Endothelial cell (in vitro differentiated cells): ENCODE measurements at regions not wholly inside any gene's neighbourhood (a gene's known extent, or its start where the extent isn't known, plus 50 kb on each side); places are given as distances from the start of the nearest gene placed in this dataset.

Experiments used
- DNase-seq: peaks from one replicate; pipeline ENCODE4 v3.0.0; 2021; ENCODE audit warnings: low spot score
- H3K27ac Mint-ChIP-seq: one replicate; pipeline ENCODE4 v1.8.0; 2021; ENCODE audit warnings: mixed read lengths, inconsistent platforms; ENCODE audit not compliant: unreplicated experiment
- H3K27me3 Mint-ChIP-seq: one replicate; pipeline ENCODE4 v1.8.0; 2021; ENCODE audit warnings: mild to moderate bottlenecking, moderate library complexity, mixed read lengths, inconsistent platforms; ENCODE audit not compliant: unreplicated experiment
- H3K36me3 Mint-ChIP-seq: one replicate; pipeline ENCODE4 v1.8.0; 2021; ENCODE audit warnings: mild to moderate bottlenecking, low read depth, mixed read lengths, inconsistent platforms; ENCODE audit not compliant: unreplicated experiment
- H3K4me1 Mint-ChIP-seq: one replicate; pipeline ENCODE4 v1.8.0; 2021; ENCODE audit warnings: mild to moderate bottlenecking, mixed read lengths, inconsistent platforms; ENCODE audit not compliant: unreplicated experiment
- H3K4me3 Mint-ChIP-seq: one replicate; pipeline ENCODE4 v1.8.0; 2021; ENCODE audit warnings: mild to moderate bottlenecking, mixed read lengths, inconsistent platforms; ENCODE audit not compliant: unreplicated experiment
- H3K9me3 Mint-ChIP-seq: one replicate; pipeline ENCODE4 v1.8.0; 2021; ENCODE audit warnings: mixed read lengths, inconsistent platforms; ENCODE audit not compliant: unreplicated experiment
- TF ChIP-seq, protein P1 (sequence below): fragments of 200-600 bp; sonication (generic); IDR thresholded peaks from one replicate; pipeline ENCODE4 v1.5.0; 2021; ENCODE audit warnings: antibody characterized with exemption; ENCODE audit not compliant: unreplicated experiment

DNA sequence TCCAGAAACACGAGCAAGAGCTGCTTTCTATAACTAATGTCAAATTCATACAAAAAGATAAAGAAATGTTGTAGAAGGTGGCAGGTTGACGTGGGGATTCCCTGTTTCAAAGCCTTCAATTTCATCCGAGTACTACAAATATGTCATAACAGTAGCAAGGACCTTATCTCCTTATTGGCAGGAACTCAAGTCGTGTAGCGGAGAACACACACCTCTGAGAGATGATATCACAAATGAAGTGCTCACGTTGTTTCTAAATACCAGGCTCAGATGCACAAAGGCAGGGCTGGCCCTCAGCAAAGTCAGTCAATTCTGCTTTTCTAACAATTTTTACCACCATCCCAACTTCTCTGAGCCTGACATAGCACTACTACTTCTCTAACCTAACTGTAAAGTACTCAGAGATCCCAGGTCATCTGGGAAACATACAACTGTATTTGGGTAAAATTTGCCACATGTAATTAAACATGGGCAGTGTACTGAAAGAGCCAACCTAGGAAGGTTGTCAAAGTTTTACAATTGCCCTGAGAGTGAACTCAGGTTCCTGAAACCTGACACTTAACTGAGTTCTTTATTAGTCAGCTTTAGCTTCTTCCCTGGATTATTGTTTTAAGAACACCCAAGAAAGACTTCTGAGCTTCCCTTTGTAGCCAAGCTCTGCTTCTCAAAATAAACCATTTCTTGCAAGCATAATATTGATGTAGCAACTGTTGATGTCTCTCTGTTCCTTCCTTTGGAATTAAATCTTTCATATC is 813.7 kb upstream of the ACVR2A start:
- Mint-ChIP-seq H3K4me3 (no peak overlapping the region), H3K27me3 (peaks cover 1% of the 10 kb centered on the region), H3K36me3 (no peaks in the 10 kb centered on the region), H3K4me1 (peaks cover 2% of the 10 kb centered on the region), H3K27ac (no peak overlapping the region), H3K9me3 (no peaks in the 10 kb centered on the region)
- no peak for DNase-seq
- TF ChIP-seq, protein P1, sequence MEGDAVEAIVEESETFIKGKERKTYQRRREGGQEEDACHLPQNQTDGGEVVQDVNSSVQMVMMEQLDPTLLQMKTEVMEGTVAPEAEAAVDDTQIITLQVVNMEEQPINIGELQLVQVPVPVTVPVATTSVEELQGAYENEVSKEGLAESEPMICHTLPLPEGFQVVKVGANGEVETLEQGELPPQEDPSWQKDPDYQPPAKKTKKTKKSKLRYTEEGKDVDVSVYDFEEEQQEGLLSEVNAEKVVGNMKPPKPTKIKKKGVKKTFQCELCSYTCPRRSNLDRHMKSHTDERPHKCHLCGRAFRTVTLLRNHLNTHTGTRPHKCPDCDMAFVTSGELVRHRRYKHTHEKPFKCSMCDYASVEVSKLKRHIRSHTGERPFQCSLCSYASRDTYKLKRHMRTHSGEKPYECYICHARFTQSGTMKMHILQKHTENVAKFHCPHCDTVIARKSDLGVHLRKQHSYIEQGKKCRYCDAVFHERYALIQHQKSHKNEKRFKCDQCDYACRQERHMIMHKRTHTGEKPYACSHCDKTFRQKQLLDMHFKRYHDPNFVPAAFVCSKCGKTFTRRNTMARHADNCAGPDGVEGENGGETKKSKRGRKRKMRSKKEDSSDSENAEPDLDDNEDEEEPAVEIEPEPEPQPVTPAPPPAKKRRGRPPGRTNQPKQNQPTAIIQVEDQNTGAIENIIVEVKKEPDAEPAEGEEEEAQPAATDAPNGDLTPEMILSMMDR, result no peak

DNA sequence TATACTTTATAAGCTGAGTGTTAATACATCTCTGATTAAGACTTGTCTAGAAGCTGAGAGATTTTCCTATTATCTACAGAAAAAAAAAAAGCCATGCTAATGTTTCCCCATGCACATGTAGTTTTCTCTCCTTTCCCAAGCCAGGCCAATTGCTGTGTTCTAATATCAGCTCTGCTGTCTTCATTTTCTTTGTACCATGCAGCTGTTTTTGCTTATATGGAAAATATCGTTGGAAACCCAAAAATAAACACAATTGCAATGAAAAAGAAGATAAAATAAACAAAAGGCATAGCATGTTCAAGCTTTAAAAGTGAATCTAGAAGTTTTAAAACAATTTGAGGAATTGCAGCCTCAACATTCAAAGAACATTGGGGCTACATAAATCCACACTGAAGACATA is 817.4 kb upstream of the ACVR2A start:
- Mint-ChIP-seq H3K36me3 (no peaks in the 10 kb centered on the region), H3K9me3 (no peaks in the 10 kb centered on the region), H3K27ac (no peak overlapping the region), H3K27me3 (no peaks in the 10 kb centered on the region), H3K4me3 (no peak overlapping the region), H3K4me1 (peaks cover 2% of the 10 kb centered on the region)
- TF ChIP-seq, protein P1, result no peak
- no peak for DNase-seq

DNA sequence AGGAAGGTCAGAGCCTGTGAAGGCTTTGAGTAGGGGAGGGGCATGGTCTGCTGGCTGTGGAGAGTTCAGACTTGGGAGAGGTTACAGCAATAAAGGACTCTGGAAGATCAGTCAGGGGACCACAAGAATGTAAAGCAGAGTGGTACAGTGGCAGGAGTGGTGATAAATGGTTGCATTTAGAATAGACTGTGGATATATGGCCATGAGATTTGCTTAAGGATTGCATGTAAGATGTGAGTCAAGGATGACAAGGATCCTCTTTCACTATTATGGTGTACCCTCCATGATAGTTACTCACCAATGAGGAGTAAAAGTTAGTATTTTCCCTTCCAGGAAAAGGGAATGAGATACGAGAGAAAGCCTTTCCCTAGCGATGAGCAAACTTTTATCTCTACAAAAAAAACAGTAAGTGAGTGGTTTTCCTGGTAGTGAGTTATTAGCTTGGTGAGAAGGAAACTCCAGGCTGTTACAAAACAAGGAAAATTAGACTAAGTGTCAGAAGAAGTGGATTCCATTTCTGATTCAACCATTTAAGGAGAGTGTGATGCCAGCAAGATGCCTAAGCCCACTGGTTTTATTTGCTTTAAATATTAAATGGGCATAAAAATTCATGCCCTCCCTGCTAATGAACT is 818.0 kb upstream of the ACVR2A start:
- no peaks in the 10 kb centered on the region for H3K9me3 Mint-ChIP-seq
- no peak overlapping the region for H3K4me3 Mint-ChIP-seq
- no peak for DNase-seq
- no peaks in the 10 kb centered on the region for H3K27me3 Mint-ChIP-seq
- no peaks in the 10 kb centered on the region for H3K36me3 Mint-ChIP-seq
- H3K4me1 Mint-ChIP-seq, result peaks cover 2% of the 10 kb centered on the region
- H3K27ac Mint-ChIP-seq, result no peak overlapping the region
- TF ChIP-seq, protein P1, result no peak

DNA sequence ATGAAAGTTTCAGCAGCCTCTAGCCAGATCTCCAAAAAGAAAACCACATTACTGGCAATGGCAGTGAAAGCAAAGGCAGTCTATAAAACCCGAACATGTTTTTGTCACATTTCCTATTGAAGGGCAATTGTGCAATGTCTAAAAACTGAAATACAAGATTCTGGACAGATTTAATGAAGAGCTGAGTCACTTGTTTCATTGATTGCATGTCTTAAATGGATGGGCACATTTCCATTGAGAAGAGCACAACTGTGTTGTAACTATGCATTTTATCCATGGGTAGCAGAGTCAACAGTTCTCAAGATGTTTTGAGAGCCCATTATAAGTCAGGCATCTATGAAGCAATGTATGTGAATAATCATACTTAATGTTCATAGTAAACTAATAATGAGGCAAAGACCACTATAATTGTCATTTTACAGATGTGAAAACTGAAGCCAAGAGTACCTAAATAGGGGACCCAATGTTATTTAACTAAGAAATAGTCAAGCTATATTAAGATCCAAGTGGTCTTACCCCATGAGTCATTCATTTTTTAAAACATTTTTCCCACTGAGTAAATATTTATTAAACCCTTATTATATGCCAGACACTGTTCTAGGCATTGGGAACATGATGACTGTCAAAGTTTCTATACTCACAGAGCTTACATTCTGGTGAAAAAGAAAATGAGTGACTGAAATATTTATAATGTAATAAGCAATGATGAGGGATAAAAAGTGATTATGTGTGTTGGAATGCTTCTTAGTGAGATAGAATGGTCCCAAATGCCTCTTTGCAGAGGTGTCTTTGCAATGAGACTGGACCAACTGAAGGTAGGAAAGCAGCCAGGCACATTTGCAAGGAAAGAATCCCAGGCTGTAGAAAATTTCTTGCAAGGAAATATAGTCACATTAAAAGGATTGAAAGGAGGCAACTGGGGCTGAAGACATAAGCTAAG is 818.9 kb upstream of the ACVR2A start:
- TF ChIP-seq, protein P1, result no peak
- no peak for DNase-seq
- Mint-ChIP-seq H3K4me1 (no peaks in the 10 kb centered on the region), H3K36me3 (no peaks in the 10 kb centered on the region), H3K4me3 (no peak overlapping the region), H3K27ac (no peak overlapping the region), H3K27me3 (no peaks in the 10 kb centered on the region), H3K9me3 (no peaks in the 10 kb centered on the region)
